IMR-90 (cell line): ENCODE measurements at regions not wholly inside any gene's neighbourhood (a gene's known extent, or its start where the extent isn't known, plus 50 kb on each side); places are given as distances from the start of the nearest gene placed in this dataset.

Source experiments
- CEBPB ChIP-seq: IDR thresholded peaks from 2 replicates; pipeline ENCODE4 v1.6.1; 2012; ENCODE audit warnings: low read depth, low read length, improper control_type of control experiment
- POLR2A ChIP-seq: IDR thresholded peaks from 2 replicates; pipeline ENCODE4 v1.6.1; 2012; ENCODE audit warnings: mild to moderate bottlenecking, low read depth, low read length
- TF ChIP-seq, protein P1 (sequence below): conservative IDR thresholded peaks from 2 replicates; pipeline ENCODE4 v1.5.1; 2012; ENCODE audit warnings: mild to moderate bottlenecking, low read depth, low read length, improper control_type of control experiment

DNA sequence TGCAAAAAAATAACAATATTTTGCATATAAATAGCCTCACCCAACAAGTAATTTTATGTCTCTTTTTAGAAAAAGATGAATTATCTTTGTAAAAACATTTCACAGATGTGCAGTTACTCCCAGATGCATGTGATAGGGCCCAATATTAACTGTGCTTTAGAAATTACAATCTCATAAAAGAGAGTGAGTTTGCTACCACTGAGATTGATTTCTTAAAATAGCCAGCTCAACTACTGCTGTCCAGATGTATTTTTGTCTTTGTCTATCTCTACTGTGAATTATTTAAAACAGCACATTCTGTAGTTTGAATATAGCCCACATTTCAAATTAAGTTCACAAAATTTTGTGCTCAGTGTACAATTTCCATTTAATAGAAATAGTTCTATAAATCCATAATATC, 177.0 kb upstream of the TTC29 start:
- TF ChIP-seq CEBPB (no peak), POLR2A (no peak)
- TF ChIP-seq, protein P1, sequence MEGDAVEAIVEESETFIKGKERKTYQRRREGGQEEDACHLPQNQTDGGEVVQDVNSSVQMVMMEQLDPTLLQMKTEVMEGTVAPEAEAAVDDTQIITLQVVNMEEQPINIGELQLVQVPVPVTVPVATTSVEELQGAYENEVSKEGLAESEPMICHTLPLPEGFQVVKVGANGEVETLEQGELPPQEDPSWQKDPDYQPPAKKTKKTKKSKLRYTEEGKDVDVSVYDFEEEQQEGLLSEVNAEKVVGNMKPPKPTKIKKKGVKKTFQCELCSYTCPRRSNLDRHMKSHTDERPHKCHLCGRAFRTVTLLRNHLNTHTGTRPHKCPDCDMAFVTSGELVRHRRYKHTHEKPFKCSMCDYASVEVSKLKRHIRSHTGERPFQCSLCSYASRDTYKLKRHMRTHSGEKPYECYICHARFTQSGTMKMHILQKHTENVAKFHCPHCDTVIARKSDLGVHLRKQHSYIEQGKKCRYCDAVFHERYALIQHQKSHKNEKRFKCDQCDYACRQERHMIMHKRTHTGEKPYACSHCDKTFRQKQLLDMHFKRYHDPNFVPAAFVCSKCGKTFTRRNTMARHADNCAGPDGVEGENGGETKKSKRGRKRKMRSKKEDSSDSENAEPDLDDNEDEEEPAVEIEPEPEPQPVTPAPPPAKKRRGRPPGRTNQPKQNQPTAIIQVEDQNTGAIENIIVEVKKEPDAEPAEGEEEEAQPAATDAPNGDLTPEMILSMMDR, result no peak
